IPS-18a (cell line): ENCODE measurements at regions not wholly inside any gene's neighbourhood (a gene's known extent, or its start where the extent isn't known, plus 50 kb on each side); places are given as distances from the start of the nearest gene placed in this dataset.

Experiments
- H3K27ac ChIP-seq: one replicate; pipeline ENCODE4 v1.5.1; 2013; ENCODE audit warnings: low read length
- H3K27me3 ChIP-seq: one replicate; pipeline ENCODE4 v1.6.1; 2013; ENCODE audit warnings: mild to moderate bottlenecking, low read length; ENCODE audit not compliant: control insufficient read depth, insufficient read depth
- H3K36me3 ChIP-seq: one replicate; pipeline ENCODE4 v1.6.1; 2013; ENCODE audit warnings: low read depth, low read length; ENCODE audit not compliant: control insufficient read depth
- H3K4me1 ChIP-seq: one replicate; pipeline ENCODE4 v1.6.1; 2013; ENCODE audit warnings: low read depth, low read length; ENCODE audit not compliant: control insufficient read depth
- H3K4me3 ChIP-seq: one replicate; pipeline ENCODE4 v1.5.1; 2013; ENCODE audit warnings: low read length
- H3K9ac ChIP-seq: one replicate; pipeline ENCODE4 v1.6.1; 2013; ENCODE audit warnings: mild to moderate bottlenecking, low read length, moderate library complexity
- H3K9me3 ChIP-seq: one replicate; pipeline ENCODE4 v1.6.1; 2013; ENCODE audit warnings: low read depth, low read length; ENCODE audit not compliant: control insufficient read depth

DNA sequence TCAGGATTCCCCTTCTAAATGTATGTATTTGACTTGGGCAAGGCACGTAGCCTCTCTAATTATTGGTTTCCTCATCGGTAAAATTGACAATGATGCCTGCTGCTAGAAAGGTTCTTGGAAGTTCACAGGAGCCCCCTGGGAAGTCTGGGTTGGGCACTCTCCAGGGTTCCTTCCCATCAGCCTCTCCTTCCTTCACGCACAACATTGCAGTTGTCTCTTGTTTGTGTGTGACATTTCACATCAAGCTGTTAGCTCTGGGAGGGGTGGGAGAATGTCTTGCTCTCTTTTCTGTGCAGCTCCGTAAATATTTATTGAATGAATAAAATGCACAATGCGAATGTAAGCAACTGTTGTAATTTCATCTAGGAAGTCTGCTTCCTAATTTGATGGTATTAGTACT is 153.2 kb upstream of the PRICKLE1 start:
- peaks cover 6% of the 10 kb centered on the region for H3K9me3 ChIP-seq
- no peaks in the 10 kb centered on the region for H3K27me3 ChIP-seq
- no peaks in the 10 kb centered on the region for H3K4me1 ChIP-seq
- no peaks in the 10 kb centered on the region for H3K36me3 ChIP-seq
- no peak overlapping the region for H3K4me3 ChIP-seq
- H3K27ac ChIP-seq = no peak overlapping the region
- H3K9ac ChIP-seq = no peak overlapping the region

DNA sequence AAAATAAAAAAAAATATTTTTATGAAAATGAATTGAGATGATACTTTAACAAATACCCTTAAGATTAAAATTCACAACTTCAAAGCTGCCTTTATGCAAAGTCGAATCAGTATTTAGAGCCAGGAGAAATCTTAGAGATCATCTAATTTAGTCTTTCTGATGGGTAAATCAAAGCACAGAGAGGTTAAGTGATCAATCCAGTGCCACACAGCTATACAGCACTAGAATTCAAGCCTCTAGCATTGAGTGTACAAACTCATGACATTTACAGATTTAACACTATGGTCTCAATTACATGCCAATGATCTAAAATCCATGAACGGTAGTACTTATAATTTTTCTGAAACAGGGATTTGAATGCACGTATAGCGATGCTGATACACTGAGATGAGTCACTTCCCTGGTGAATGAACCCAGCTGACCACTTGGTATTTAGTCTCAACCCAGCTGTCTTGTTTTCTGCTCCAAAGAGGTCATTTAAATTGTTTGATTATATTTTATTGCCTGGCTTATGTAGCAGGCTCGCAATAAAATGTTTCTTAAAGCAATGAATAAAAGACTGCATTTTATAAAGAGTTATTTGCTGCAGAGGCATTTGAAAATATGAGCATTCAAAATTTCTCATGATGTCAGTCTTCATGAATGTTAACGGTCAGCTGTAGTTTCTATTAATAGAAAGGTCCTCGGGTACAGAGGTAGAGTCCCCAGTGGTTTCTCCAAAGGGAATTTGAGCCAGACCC is 152.4 kb upstream of the PRICKLE1 start:
- Histone ChIP-seq H3K4me1 (no peaks in the 10 kb centered on the region), H3K27ac (no peak overlapping the region), H3K9me3 (peaks cover 6% of the 10 kb centered on the region)

DNA sequence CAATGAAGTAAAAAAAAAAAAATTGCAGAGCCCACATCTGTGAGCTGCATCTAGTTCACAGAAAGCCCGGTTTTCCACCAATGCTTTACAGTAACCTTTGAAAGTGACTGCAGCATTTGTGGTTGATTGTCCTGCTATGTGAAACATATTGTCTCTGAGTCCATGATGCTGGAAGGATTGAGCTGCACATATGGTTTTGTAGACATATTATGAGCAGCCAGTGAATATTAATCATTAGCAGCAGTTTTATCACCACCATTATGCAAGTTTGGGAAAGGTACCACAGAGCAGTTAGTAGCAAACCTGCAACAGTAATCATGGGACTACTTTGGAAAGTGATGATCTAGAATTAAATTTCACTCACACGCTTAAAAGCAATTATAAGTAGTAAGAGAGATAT is 151.5 kb upstream of the PRICKLE1 start:
- peaks cover 3% of the 10 kb centered on the region for H3K4me1 ChIP-seq
- H3K27me3 ChIP-seq = no peaks in the 10 kb centered on the region
- H3K4me3 ChIP-seq = no peak overlapping the region
- no peak overlapping the region for H3K9ac ChIP-seq
- no peaks in the 10 kb centered on the region for H3K9me3 ChIP-seq
- no peaks in the 10 kb centered on the region for H3K36me3 ChIP-seq
- H3K27ac ChIP-seq = no peak overlapping the region

More for the DNA sequence above, 152.4 kb upstream of the PRICKLE1 start:
- Histone ChIP-seq H3K9ac (no peak overlapping the region), H3K27me3 (no peaks in the 10 kb centered on the region), H3K36me3 (no peaks in the 10 kb centered on the region), H3K4me3 (no peak overlapping the region)

GRCh38 chr12:42737398-42737797 is 147.9 kb upstream of the PRICKLE1 start:
- no peak overlapping the region for H3K9ac ChIP-seq
- no peaks in the 10 kb centered on the region for H3K36me3 ChIP-seq
- H3K4me3 ChIP-seq = no peak overlapping the region
- peaks cover 3% of the 10 kb centered on the region for H3K4me1 ChIP-seq
- no peaks in the 10 kb centered on the region for H3K27me3 ChIP-seq
- H3K9me3 ChIP-seq = no peaks in the 10 kb centered on the region
- no peak overlapping the region for H3K27ac ChIP-seq

- H3K9ac ChIP-seq = no peak overlapping the region
- no peak overlapping the region for H3K4me3 ChIP-seq
Measured at GRCh38 chr12:42735861-42736361, 146.4 kb upstream of the PRICKLE1 start.

GRCh38 chr12:42733911-42734310 is 144.4 kb upstream of the PRICKLE1 start:
- no peaks in the 10 kb centered on the region for H3K27me3 ChIP-seq
- no peak overlapping the region for H3K9ac ChIP-seq
- H3K9me3 ChIP-seq = no peaks in the 10 kb centered on the region
- H3K4me3 ChIP-seq = no peak overlapping the region
- H3K27ac ChIP-seq = no peak overlapping the region
- peaks cover 3% of the 10 kb centered on the region for H3K4me1 ChIP-seq
- H3K36me3 ChIP-seq = no peaks in the 10 kb centered on the region

More at GRCh38 chr12:42735861-42736361, 146.4 kb upstream of the PRICKLE1 start:
- Histone ChIP-seq H3K36me3 (no peaks in the 10 kb centered on the region), H3K27me3 (no peaks in the 10 kb centered on the region), H3K4me1 (peaks cover 3% of the 10 kb centered on the region), H3K9me3 (no peaks in the 10 kb centered on the region), H3K27ac (no peak overlapping the region)

- no peaks in the 10 kb centered on the region for H3K36me3 ChIP-seq
- no peak overlapping the region for H3K27ac ChIP-seq
- no peaks in the 10 kb centered on the region for H3K9me3 ChIP-seq
- H3K4me3 ChIP-seq = no peak overlapping the region
- no peaks in the 10 kb centered on the region for H3K27me3 ChIP-seq
- H3K4me1 ChIP-seq = peaks cover 3% of the 10 kb centered on the region
- H3K9ac ChIP-seq = no peak overlapping the region
Measured at GRCh38 chr12:42732908-42733411, 143.4 kb upstream of the PRICKLE1 start.

GRCh38 chr12:42730291-42730690 is 140.7 kb upstream of the PRICKLE1 start:
- H3K9me3 ChIP-seq = peaks cover 5% of the 10 kb centered on the region
- H3K9ac ChIP-seq = no peak overlapping the region
- H3K27ac ChIP-seq = no peak overlapping the region
- no peak overlapping the region for H3K4me3 ChIP-seq
- H3K4me1 ChIP-seq = no peaks in the 10 kb centered on the region
- H3K36me3 ChIP-seq = no peaks in the 10 kb centered on the region
- H3K27me3 ChIP-seq = no peaks in the 10 kb centered on the region

GRCh38 chr12:42729535-42729900 is 140.0 kb upstream of the PRICKLE1 start:
- H3K27me3 ChIP-seq = no peaks in the 10 kb centered on the region
- H3K27ac ChIP-seq = no peak overlapping the region
- no peaks in the 10 kb centered on the region for H3K4me1 ChIP-seq
- H3K9me3 ChIP-seq = peaks cover 5% of the 10 kb centered on the region
- no peaks in the 10 kb centered on the region for H3K36me3 ChIP-seq
- no peak overlapping the region for H3K4me3 ChIP-seq
- no peak overlapping the region for H3K9ac ChIP-seq

DNA sequence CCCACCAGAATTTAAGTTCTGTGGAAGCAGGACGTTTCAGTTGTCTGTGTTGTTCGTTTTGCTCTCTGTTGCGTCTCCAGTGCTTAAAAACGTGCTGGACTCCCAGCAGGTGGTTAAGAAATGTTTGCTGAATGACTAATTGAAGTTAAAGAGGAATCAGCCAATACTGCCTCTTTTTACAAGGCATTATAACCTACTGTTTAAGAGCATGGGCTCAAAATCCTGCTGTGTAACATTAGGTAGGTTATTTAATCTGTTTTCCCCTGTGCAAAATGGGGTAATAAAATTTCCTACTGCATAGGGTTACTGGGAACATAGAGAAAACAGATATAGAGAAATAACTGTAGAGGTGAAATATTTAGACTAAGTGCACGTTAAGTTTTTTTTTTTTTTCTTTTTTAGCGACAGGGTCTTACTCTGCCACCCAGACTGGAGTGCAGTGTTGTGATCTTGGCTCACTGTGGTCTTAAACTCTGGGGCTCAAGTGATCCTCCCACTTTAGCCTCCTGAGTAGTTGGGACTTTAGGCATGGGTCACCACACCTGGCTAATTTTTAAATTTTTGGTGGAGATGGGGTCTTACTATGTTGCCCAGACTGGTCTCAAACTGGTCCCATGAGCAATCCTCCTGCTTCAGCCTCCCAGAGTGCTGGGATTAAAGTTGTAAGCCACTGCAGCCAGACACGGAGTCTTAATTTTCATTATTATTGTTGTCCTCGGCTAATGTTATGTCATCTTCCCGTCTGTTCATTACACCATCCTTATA is 139.4 kb upstream of the PRICKLE1 start:
- Histone ChIP-seq H3K27ac (no peak overlapping the region), H3K27me3 (no peaks in the 10 kb centered on the region), H3K9me3 (peaks cover 5% of the 10 kb centered on the region), H3K36me3 (no peaks in the 10 kb centered on the region), H3K9ac (no peak overlapping the region), H3K4me3 (no peak overlapping the region), H3K4me1 (no peaks in the 10 kb centered on the region)

GRCh38 chr12:42728287-42728686 is 138.7 kb upstream of the PRICKLE1 start:
- no peak overlapping the region for H3K27ac ChIP-seq
- no peaks in the 10 kb centered on the region for H3K36me3 ChIP-seq
- no peak overlapping the region for H3K9ac ChIP-seq
- H3K4me3 ChIP-seq = no peak overlapping the region
- H3K4me1 ChIP-seq = no peaks in the 10 kb centered on the region
- peaks cover 5% of the 10 kb centered on the region for H3K9me3 ChIP-seq
- H3K27me3 ChIP-seq = no peaks in the 10 kb centered on the region
